Tibial nerve (tissue), 4 donors: ENCODE measurements at regions not wholly inside any gene's neighbourhood (a gene's known extent, or its start where the extent isn't known, plus 50 kb on each side); places are given as distances from the start of the nearest gene placed in this dataset.

Experiments
- DNase-seq, 2 donors: peaks; one replicate each; pipeline ENCODE4 v3.0.0-alpha.2; 2019; ENCODE audit warnings: low spot score in 2 of 2
- H3K27ac ChIP-seq, 4 donors: fragments of 200-600 bp; sonication (generic) in 3 of 4; one replicate each; pipeline ENCODE4 v1.5.1; 2017 to 2019; ENCODE audit warnings: mild to moderate bottlenecking in 1 of 4
- H3K27me3 ChIP-seq, 2 donors: fragments of 200-600 bp; sonication (generic) in 1 of 2; one replicate each; pipeline versions ENCODE4 v1.5.1 to v1.6.0; 2017 to 2019
- H3K36me3 ChIP-seq, 3 donors: fragments of 200-600 bp; sonication (generic); one replicate each; pipeline ENCODE4 v1.5.1; 2018 to 2019
- H3K4me1 ChIP-seq, 4 donors: fragments of 200-600 bp; sonication (generic) in 3 of 4; one replicate each; pipeline ENCODE4 v1.5.1; 2017 to 2019
- H3K4me3 ChIP-seq, 4 donors: fragments of 200-600 bp; sonication (generic) in 3 of 4; one replicate each; pipeline ENCODE4 v1.5.1; 2017 to 2019; ENCODE audit warnings: mild to moderate bottlenecking in 1 of 4, moderate library complexity in 1 of 4
- H3K9me3 ChIP-seq, 4 donors: fragments of 200-600 bp; sonication (generic) in 3 of 4; one replicate each; pipeline ENCODE4 v1.5.1; 2017 to 2019
- EP300 ChIP-seq, 2 donors: sonication (generic); formaldehyde crosslinking; IDR thresholded peaks; one replicate each; pipeline ENCODE4 v1.6.1; 2017; ENCODE audit warnings: antibody characterized with exemption in 2 of 2, mild to moderate bottlenecking in 1 of 2
- POLR2A ChIP-seq, 2 donors: fragments of 450-650 bp; IDR thresholded peaks; one replicate each; pipeline ENCODE4 v1.6.1; 2017; ENCODE audit warnings: antibody characterized with exemption in 2 of 2, mild to moderate bottlenecking in 2 of 2, moderate library complexity in 2 of 2
- WGBS, 2 donors: methylation state at CpG; one replicate each; pipeline ENCODE4 v1.1.5; 2018; 5-methylcytosine and 5-hydroxymethylcytosine counted together
- TF ChIP-seq, protein P1 (sequence below), 5 experiments: fragments of 200-600 bp in 3 of 5; fragments of 450-650 bp in 2 of 5; sonication (generic) in 3 of 5; IDR thresholded peaks; one replicate each; pipeline ENCODE4 v1.5.1; 2016 to 2019; ENCODE audit warnings: antibody characterized with exemption in 5 of 5, mild to moderate bottlenecking in 3 of 5, moderate library complexity in 2 of 5

DNA sequence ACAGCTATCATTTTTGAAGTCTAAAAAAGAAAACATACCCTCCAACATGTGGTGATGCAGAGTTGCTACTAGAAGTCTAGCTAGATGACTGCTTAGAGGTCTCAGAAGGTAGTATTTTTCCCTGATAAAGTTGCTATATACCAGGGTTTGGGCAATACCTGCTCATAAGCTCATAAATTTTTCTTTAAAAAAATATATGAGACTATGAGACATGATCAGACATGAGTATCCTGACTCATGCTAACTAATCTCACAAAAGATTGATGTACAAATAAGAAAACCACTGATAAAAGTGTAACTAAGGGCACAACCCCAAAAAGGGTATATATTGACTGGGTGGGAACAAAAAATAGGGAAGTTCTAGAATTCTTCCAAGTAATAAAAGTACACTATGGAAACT is 740.9 kb downstream of the METTL15 start:
- H3K27me3 ChIP-seq, result no peaks in the 10 kb centered on the region
- H3K9me3 ChIP-seq, result no peaks in the 10 kb centered on the region
- DNase-seq, result no peak
- no peak overlapping the region for H3K27ac ChIP-seq
- H3K36me3 ChIP-seq, result no peaks in the 10 kb centered on the region
- TF ChIP-seq EP300 (IDR thresholded peaks at IDR 0.05), result no peak
- no peak for TF ChIP-seq POLR2A (IDR thresholded peaks at IDR 0.05)
- TF ChIP-seq, protein P1, sequence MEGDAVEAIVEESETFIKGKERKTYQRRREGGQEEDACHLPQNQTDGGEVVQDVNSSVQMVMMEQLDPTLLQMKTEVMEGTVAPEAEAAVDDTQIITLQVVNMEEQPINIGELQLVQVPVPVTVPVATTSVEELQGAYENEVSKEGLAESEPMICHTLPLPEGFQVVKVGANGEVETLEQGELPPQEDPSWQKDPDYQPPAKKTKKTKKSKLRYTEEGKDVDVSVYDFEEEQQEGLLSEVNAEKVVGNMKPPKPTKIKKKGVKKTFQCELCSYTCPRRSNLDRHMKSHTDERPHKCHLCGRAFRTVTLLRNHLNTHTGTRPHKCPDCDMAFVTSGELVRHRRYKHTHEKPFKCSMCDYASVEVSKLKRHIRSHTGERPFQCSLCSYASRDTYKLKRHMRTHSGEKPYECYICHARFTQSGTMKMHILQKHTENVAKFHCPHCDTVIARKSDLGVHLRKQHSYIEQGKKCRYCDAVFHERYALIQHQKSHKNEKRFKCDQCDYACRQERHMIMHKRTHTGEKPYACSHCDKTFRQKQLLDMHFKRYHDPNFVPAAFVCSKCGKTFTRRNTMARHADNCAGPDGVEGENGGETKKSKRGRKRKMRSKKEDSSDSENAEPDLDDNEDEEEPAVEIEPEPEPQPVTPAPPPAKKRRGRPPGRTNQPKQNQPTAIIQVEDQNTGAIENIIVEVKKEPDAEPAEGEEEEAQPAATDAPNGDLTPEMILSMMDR (IDR thresholded peaks at IDR 0.05), result no peak
- H3K4me1 ChIP-seq, result no peaks in the 10 kb centered on the region
- no peak overlapping the region for H3K4me3 ChIP-seq

DNA sequence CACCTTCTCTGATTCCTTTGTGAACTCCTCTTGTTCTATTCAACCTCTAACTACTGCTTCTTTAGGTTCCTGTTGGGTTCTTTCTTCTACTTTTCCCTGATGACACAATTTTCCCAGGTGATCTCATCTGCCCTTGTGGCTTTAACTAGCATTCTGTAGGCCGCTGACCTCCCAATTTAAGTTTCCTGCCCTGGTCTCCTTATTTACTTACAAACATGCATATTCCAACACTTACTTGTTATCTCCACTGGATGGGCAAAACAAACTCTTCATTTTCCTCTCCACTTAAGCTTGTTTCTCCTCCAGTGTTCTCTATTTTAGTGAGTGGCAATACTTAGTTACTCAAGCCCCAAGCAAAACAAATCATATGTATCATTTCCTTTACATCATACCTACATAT is 734.5 kb downstream of the METTL15 start:
- no peak for TF ChIP-seq POLR2A (IDR thresholded peaks at IDR 0.05)
- TF ChIP-seq EP300 (IDR thresholded peaks at IDR 0.05), result no peak
- TF ChIP-seq, protein P1 (IDR thresholded peaks at IDR 0.05), result no peak
- 72 to 80% methylated on average over 1 of the region's 1 CpG for WGBS, 2 donors
- H3K4me3 ChIP-seq, result no peak overlapping the region
- H3K27ac ChIP-seq, result no peak overlapping the region
- H3K4me1 ChIP-seq, result no peaks in the 10 kb centered on the region
- no peaks in the 10 kb centered on the region for H3K36me3 ChIP-seq
- DNase-seq, result no peak
- no peaks in the 10 kb centered on the region for H3K27me3 ChIP-seq
- H3K9me3 ChIP-seq, result no peaks in the 10 kb centered on the region

DNA sequence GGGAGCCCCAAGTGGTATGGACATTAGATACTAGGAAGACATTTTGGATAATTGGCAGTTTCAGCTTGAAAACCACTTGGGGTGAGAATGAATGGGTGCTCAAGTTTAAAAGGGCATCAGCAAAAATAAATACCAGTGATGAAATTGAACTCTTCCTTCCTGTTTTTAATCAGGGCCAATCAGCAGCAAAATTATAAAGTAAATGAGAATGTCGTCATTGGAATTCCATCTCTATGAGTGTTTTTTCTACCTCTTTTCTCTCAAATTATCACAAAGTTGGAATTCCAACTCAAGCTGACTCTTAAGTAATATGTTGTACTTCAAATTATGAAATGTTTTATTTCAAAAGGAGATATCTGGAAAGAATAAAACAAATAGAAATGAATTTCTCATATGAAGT is 730.6 kb downstream of the METTL15 start:
- Histone ChIP-seq H3K27me3 (no peaks in the 10 kb centered on the region), H3K4me1 (no peaks in the 10 kb centered on the region), H3K36me3 (no peaks in the 10 kb centered on the region), H3K4me3 (no peak overlapping the region), H3K9me3 (no peaks in the 10 kb centered on the region), H3K27ac (no peak overlapping the region)
- DNase-seq, result no peak
- TF ChIP-seq EP300 (IDR thresholded peaks at IDR 0.05), result no peak
- TF ChIP-seq POLR2A (IDR thresholded peaks at IDR 0.05), result no peak
- TF ChIP-seq, protein P1 (IDR thresholded peaks at IDR 0.05), result no peak
- 32 to 42% methylated on average over 1 of the region's 1 CpG for WGBS, 2 donors

DNA sequence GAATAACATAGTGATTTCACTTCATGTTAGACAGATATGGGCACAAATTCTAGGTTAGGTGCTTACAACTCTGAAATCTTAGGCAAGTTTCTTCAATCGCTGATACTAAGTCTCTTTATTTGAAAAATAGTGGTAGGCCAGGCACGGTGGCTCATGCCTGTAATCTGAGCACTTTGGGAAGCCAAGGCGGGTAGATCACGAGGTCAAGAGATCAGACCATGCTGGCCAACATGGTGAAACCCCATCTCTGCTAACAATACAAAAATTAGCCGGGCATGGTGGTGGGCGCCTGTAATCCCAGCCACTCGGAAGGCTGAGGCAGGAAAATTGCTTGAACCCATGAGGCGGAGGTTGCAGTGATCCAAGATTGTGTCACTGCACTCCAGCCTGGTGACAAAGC is 729.4 kb downstream of the METTL15 start:
- Histone ChIP-seq H3K27me3 (no peaks in the 10 kb centered on the region), H3K4me1 (no peaks in the 10 kb centered on the region), H3K36me3 (no peaks in the 10 kb centered on the region), H3K27ac (no peak overlapping the region), H3K4me3 (no peak overlapping the region), H3K9me3 (no peaks in the 10 kb centered on the region)
- WGBS, 2 donors, result 85 to 93% methylated on average over 8 of the region's 8 CpGs
- no peak for DNase-seq
- TF ChIP-seq EP300 (IDR thresholded peaks at IDR 0.05) (no peak), POLR2A (IDR thresholded peaks at IDR 0.05) (no peak)
- TF ChIP-seq, protein P1 (IDR thresholded peaks at IDR 0.05), result no peak

DNA sequence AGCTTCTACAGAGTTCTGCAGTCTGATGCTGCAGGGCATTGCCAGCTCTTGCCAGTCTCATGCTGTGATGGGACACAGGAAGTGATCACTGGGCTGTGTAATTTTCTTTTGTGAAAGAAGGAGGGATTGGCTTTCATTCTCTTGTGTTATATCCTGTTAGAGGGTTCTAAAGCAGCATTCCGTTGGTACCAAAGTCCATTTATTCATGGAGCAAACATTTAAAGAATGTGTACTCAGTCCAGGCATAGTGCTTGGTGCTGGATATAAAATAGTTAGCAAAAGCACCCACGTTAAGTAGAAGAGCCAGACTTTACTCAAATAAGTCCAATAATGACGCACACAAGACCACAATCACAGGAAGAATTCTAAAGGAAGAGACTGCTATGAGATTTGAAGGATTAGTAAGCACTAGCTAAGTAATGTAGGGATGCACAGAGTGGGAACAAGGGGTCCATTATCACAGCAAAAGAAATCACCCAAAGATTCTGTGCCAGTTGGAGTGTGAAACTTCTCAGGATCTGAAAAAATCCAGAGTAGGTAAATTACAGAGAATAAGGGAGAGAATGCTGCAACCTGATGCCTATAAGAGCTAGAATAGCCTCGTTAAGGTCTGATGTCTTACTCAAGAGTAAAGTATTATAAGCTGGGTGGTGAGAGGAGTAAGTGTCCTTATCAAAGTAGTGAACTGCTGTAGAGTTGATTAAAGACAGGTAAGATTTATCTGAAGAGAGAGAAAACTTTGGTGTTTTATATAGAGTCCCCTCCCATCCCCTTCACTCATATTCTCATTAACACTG is 728.3 kb downstream of the METTL15 start:
- Histone ChIP-seq H3K4me3 (no peak overlapping the region), H3K36me3 (no peaks in the 10 kb centered on the region), H3K27me3 (no peaks in the 10 kb centered on the region), H3K9me3 (no peaks in the 10 kb centered on the region), H3K27ac (no peak overlapping the region), H3K4me1 (no peaks in the 10 kb centered on the region)
- TF ChIP-seq, protein P1 (IDR thresholded peaks at IDR 0.05), result no peak
- TF ChIP-seq EP300 (IDR thresholded peaks at IDR 0.05) (no peak), POLR2A (IDR thresholded peaks at IDR 0.05) (no peak)
- WGBS, 2 donors, result 34 to 40% methylated on average over 4 of the region's 4 CpGs
- no peak for DNase-seq
